ENCODE measurements at regions not wholly inside any gene's neighbourhood (a gene's known extent, or its start where the extent isn't known, plus 50 kb on each side); places are given as distances from the start of the nearest gene placed in this dataset.

- no peak for TF ChIP-seq ESRRG (CRISPR knock-in tag; IDR thresholded peaks at IDR 0.05)
- no peak for TF ChIP-seq ZC3H10 (CRISPR knock-in tag; IDR thresholded peaks at IDR 0.05)
- no peak for TF ChIP-seq TOX (CRISPR knock-in tag; IDR thresholded peaks at IDR 0.05; ENCODE audit: borderline replicate concordance)
These were observed 97.1 kb upstream of the C1orf87 start for GRCh38 chr1:60170709-60171108.
